CD14-positive monocyte (primary cell): ENCODE measurements at regions not wholly inside any gene's neighbourhood (a gene's known extent, or its start where the extent isn't known, plus 50 kb on each side); places are given as distances from the start of the nearest gene placed in this dataset.

Source experiments
- DNase-seq, 3 donors: peaks; one replicate each; pipeline ENCODE4 v3.0.0-alpha.2; 2011 to 2022
- H2AFZ ChIP-seq: 2 replicates; pipeline ENCODE4 v1.6.0; 2012; ENCODE audit warnings: mild to moderate bottlenecking, low read depth, low read length, inconsistent platforms; ENCODE audit not compliant: insufficient read depth, poor library complexity, severe bottlenecking
- H3K27ac ChIP-seq, 2 donors: 1 replicate in 1 of 2; 2 replicates in 1 of 2; pipeline ENCODE4 v1.5.1; 2012 to 2013; ENCODE audit warnings: low read length in 2 of 2, control low read depth in 1 of 2, inconsistent platforms in 1 of 2, low read depth in 1 of 2, mild to moderate bottlenecking in 1 of 2
- H3K27me3 ChIP-seq, 2 donors: one replicate each; pipeline versions ENCODE4 v1.6.0 to v1.6.1; 2011 to 2013; ENCODE audit warnings: low read length in 2 of 2; ENCODE audit not compliant: control insufficient read depth in 2 of 2, insufficient read depth in 2 of 2
- H3K36me3 ChIP-seq, 2 donors: replicated peaks in 1 of 2; 1 replicate in 1 of 2; 2 replicates in 1 of 2; pipeline versions ENCODE4 v1.5.1 to v1.6.1; 2012 to 2013; ENCODE audit warnings: low read length in 2 of 2, control low read depth in 1 of 2, inconsistent platforms in 1 of 2, mild to moderate bottlenecking in 1 of 2; ENCODE audit not compliant: insufficient read depth in 2 of 2, control insufficient read depth in 1 of 2
- H3K4me1 ChIP-seq, 2 donors: 1 replicate in 1 of 2; 2 replicates in 1 of 2; pipeline versions ENCODE4 v1.5.1 to v1.6.1; 2012 to 2013; ENCODE audit warnings: low read length in 2 of 2, control low read depth in 1 of 2, inconsistent platforms in 1 of 2, mild to moderate bottlenecking in 1 of 2, moderate library complexity in 1 of 2; ENCODE audit not compliant: insufficient read depth in 2 of 2, control insufficient read depth in 1 of 2
- H3K4me2 ChIP-seq: replicated peaks from 2 replicates; pipeline ENCODE3; 2012; ENCODE audit warnings: low read length, moderate library complexity, mild to moderate bottlenecking; ENCODE audit not compliant: poor library complexity, severe bottlenecking; ENCODE audit errors: extremely low read depth
- H3K4me3 ChIP-seq, 3 experiments: fragments of 200-600 bp in 1 of 3; sonication (generic) in 1 of 3; replicated peaks in 1 of 3; 1 replicate in 2 of 3; 2 replicates in 1 of 3; pipeline ENCODE4 v1.5.1; 2011 to 2013; ENCODE audit warnings: low read length in 3 of 3, mild to moderate bottlenecking in 3 of 3, control low read depth in 2 of 3, low read depth in 2 of 3, inconsistent platforms in 1 of 3, moderate library complexity in 1 of 3
- H3K79me2 ChIP-seq: 2 replicates; pipeline ENCODE4 v1.6.0; 2012; ENCODE audit warnings: mild to moderate bottlenecking, control low read depth, inconsistent platforms, low read length, moderate library complexity; ENCODE audit not compliant: insufficient read depth
- H3K9ac ChIP-seq: 2 replicates; pipeline ENCODE4 v1.6.0; 2017; ENCODE audit warnings: low read length, mild to moderate bottlenecking; ENCODE audit not compliant: insufficient read depth, poor library complexity, severe bottlenecking
- H3K9me3 ChIP-seq, 2 donors: replicated peaks in 1 of 2; 1 replicate in 1 of 2; 2 replicates in 1 of 2; pipeline versions ENCODE4 v1.5.1 to v1.6.1; 2012 to 2013; ENCODE audit warnings: low read length in 2 of 2, control low read depth in 1 of 2; ENCODE audit not compliant: control insufficient read depth in 1 of 2, insufficient read depth in 1 of 2
- H4K20me1 ChIP-seq: 2 replicates; pipeline ENCODE4 v1.6.0; 2012; ENCODE audit warnings: mild to moderate bottlenecking, low read length, control low read depth, moderate library complexity; ENCODE audit not compliant: insufficient read depth
- H3K27ac Mint-ChIP-seq, 7 donors: one replicate each; pipeline ENCODE4 v1.8.0; 2020; ENCODE audit warnings: mild to moderate bottlenecking in 7 of 7, mixed read lengths in 7 of 7, moderate library complexity in 6 of 7, inconsistent platforms in 2 of 7
- H3K27me3 Mint-ChIP-seq, 3 donors: one replicate each; pipeline ENCODE4 v1.8.0; 2021 to 2022; ENCODE audit warnings: low read depth in 3 of 3, mild to moderate bottlenecking in 3 of 3, mixed read lengths in 3 of 3, moderate library complexity in 3 of 3, inconsistent platforms in 1 of 3
- H3K36me3 Mint-ChIP-seq, 2 donors: one replicate each; pipeline ENCODE4 v1.8.0; 2020; ENCODE audit warnings: mixed read lengths in 2 of 2, inconsistent platforms in 1 of 2, mild to moderate bottlenecking in 1 of 2
- H3K4me1 Mint-ChIP-seq: one replicate; pipeline ENCODE4 v1.8.0; 2020; ENCODE audit warnings: mild to moderate bottlenecking, mixed read lengths
- H3K4me3 Mint-ChIP-seq, 2 donors: one replicate each; pipeline ENCODE4 v1.8.0; 2020; ENCODE audit warnings: mild to moderate bottlenecking in 2 of 2, mixed read lengths in 2 of 2, moderate library complexity in 1 of 2
- H3K9me3 Mint-ChIP-seq, 7 donors: one replicate each; pipeline ENCODE4 v1.8.0; 2020 to 2022; ENCODE audit warnings: mixed read lengths in 7 of 7, mild to moderate bottlenecking in 6 of 7, moderate library complexity in 6 of 7, inconsistent platforms in 2 of 7
- WGBS: methylation state at CpG from one replicate; pipeline ENCODE4 v1.1.5; 2013; ENCODE audit warnings: missing lambda C conversion rate; ENCODE audit not compliant: insufficient coverage; 5-methylcytosine and 5-hydroxymethylcytosine counted together
- intact Hi-C, 2 donors: fragments of 100-400 bp; cut with micrococcal nuclease; formaldehyde crosslinking; loops; one replicate each; pipeline versions ENCODE4 v1.15.0 to v1.15.1; 2023
- TF ChIP-seq, protein P1 (sequence below): fragments of 200-600 bp; IDR thresholded peaks from one replicate; pipeline ENCODE4 v1.8.0; 2022; ENCODE audit warnings: antibody characterized with exemption, mild to moderate bottlenecking

DNA sequence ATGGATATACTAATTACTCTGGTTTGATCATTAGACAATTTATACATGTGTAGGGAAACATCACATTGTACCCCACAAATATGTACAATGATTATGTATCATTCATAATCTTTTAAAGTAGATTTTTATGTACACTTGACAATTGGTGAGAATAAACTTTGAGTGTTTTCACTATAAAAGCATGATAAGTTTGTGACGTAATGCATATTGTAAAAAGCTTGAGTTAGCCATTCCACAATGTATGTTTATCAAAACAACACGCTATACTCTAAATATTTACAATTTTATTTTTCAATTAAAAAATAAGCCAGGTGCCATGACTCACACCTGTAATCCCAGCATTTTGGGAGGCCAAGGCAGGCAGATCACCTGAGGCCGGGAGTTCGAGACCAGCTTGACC, 360.1 kb upstream of the ITGA1 start:
- H3K27me3 Mint-ChIP-seq = peaks cover 0 to 3% (median 0%) of the 10 kb centered on the region in 3 donors

GRCh38 chr5:52428977-52429489, 358.7 kb upstream of the ITGA1 start:
- no peak overlapping the region for H3K4me3 Mint-ChIP-seq
- TF ChIP-seq, protein P1, sequence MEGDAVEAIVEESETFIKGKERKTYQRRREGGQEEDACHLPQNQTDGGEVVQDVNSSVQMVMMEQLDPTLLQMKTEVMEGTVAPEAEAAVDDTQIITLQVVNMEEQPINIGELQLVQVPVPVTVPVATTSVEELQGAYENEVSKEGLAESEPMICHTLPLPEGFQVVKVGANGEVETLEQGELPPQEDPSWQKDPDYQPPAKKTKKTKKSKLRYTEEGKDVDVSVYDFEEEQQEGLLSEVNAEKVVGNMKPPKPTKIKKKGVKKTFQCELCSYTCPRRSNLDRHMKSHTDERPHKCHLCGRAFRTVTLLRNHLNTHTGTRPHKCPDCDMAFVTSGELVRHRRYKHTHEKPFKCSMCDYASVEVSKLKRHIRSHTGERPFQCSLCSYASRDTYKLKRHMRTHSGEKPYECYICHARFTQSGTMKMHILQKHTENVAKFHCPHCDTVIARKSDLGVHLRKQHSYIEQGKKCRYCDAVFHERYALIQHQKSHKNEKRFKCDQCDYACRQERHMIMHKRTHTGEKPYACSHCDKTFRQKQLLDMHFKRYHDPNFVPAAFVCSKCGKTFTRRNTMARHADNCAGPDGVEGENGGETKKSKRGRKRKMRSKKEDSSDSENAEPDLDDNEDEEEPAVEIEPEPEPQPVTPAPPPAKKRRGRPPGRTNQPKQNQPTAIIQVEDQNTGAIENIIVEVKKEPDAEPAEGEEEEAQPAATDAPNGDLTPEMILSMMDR = no peak
- H3K27ac Mint-ChIP-seq = no peak overlapping the region

More for the DNA sequence above, 360.1 kb upstream of the ITGA1 start:
- Histone ChIP-seq H3K9me3 (no peaks in the 10 kb centered on the region), H4K20me1 (no peaks in the 10 kb centered on the region), H2AFZ (no peak overlapping the region), H3K9ac (no peak overlapping the region), H3K4me2 (no peak overlapping the region), H3K27me3 (no peaks in the 10 kb centered on the region), H3K36me3 (no peaks in the 10 kb centered on the region), H3K4me3 (no peak overlapping the region), H3K4me1 (no peaks in the 10 kb centered on the region), H3K79me2 (no peaks in the 10 kb centered on the region), H3K27ac (no peak overlapping the region)
- no peaks in the 10 kb centered on the region for H3K4me1 Mint-ChIP-seq
- H3K9me3 Mint-ChIP-seq = peaks cover 0 to 11% (median 3%) of the 10 kb centered on the region in 7 donors
- no peak for DNase-seq
- TF ChIP-seq, protein P1 = no peak
- intact Hi-C loops = no loop called here
- no peak overlapping the region for H3K27ac Mint-ChIP-seq
- no peaks in the 10 kb centered on the region for H3K36me3 Mint-ChIP-seq
- no peak overlapping the region for H3K4me3 Mint-ChIP-seq
- no CpG with 5 or more reads among the region's 4 CpGs for WGBS

More at GRCh38 chr5:52428977-52429489, 358.7 kb upstream of the ITGA1 start:
- Mint-ChIP-seq H3K4me1 (no peaks in the 10 kb centered on the region), H3K36me3 (no peaks in the 10 kb centered on the region), H3K9me3 (peaks cover 0 to 11% (median 3%) of the 10 kb centered on the region in 7 donors), H3K27me3 (peaks cover 0 to 2% (median 0%) of the 10 kb centered on the region in 3 donors)
- 100% methylated on average over 1 of the region's 3 CpGs for WGBS
- H3K4me1 ChIP-seq = no peaks in the 10 kb centered on the region
- no peak overlapping the region for H3K9ac ChIP-seq
- DNase-seq = no peak
- no peaks in the 10 kb centered on the region for H3K79me2 ChIP-seq
- no peaks in the 10 kb centered on the region for H3K36me3 ChIP-seq
- no peaks in the 10 kb centered on the region for H3K9me3 ChIP-seq
- H2AFZ ChIP-seq = no peak overlapping the region
- no peaks in the 10 kb centered on the region for H4K20me1 ChIP-seq
- no peak overlapping the region for H3K4me2 ChIP-seq
- no peaks in the 10 kb centered on the region for H3K27me3 ChIP-seq
- intact Hi-C loops = no loop called here
- no peak overlapping the region for H3K4me3 ChIP-seq
- H3K27ac ChIP-seq = no peak overlapping the region
